IPS DF 6.9 (cell line): ENCODE measurements at regions not wholly inside any gene's neighbourhood (a gene's known extent, or its start where the extent isn't known, plus 50 kb on each side); places are given as distances from the start of the nearest gene placed in this dataset.

Experiments used
- DNase-seq: peaks from one replicate; pipeline ENCODE4 v3.0.0-alpha.2; 2013; ENCODE audit warnings: low read depth, low spot score
- H3K27ac ChIP-seq: one replicate; pipeline ENCODE4 v1.5.1; 2013; ENCODE audit warnings: low read length, control low read depth
- H3K27me3 ChIP-seq: 2 replicates; pipeline ENCODE4 v1.6.1; 2013; ENCODE audit warnings: mild to moderate bottlenecking, low read length; ENCODE audit not compliant: control insufficient read depth, insufficient read depth
- H3K36me3 ChIP-seq: 2 replicates; pipeline ENCODE4 v1.6.1; 2013; ENCODE audit warnings: low read length; ENCODE audit not compliant: control insufficient read depth, insufficient read depth
- H3K4me1 ChIP-seq: 2 replicates; pipeline ENCODE4 v1.6.1; 2013; ENCODE audit warnings: low read length; ENCODE audit not compliant: control insufficient read depth, insufficient read depth
- H3K4me3 ChIP-seq: 2 replicates; pipeline ENCODE4 v1.5.1; 2013; ENCODE audit warnings: mild to moderate bottlenecking, low read length
- H3K9me3 ChIP-seq: 2 replicates; pipeline ENCODE4 v1.6.1; 2013; ENCODE audit warnings: low read length, inconsistent platforms; ENCODE audit not compliant: control insufficient read depth, insufficient read depth
- WGBS: extraction: QIAGEN DNeasy Blood & Tissue Kit; methylation state at CpG from one replicate; pipeline ENCODE4 v1.1.7; 2013; ENCODE audit warnings: mixed read lengths, missing lambda C conversion rate; ENCODE audit not compliant: insufficient read length, insufficient coverage; 5-methylcytosine and 5-hydroxymethylcytosine counted together

DNA sequence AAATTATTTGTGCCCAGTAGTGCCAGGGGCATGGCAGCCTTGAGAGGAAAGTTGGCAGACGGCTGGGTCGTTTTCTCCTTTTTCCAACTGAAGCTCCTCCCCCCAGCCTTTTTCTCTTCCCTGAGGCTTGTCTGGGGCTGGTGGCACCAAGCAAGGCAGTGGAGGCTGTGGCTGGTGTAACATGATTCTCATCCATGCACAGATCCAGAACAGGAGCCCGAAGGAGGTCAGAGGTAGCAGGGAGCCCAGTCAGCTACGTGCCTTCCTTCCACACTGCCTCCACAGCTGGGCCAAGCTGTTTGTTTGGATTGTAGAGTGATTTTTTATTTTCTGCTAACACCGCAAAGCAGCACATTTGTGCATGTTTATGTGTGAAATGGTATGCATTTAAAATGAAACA lies 170.3 kb upstream of the MGAT5 start:
- Histone ChIP-seq H3K4me1 (peaks cover 5% of the 10 kb centered on the region), H3K4me3 (no peak overlapping the region), H3K36me3 (no peaks in the 10 kb centered on the region; the same call in 1 of the 2 replicates), H3K27me3 (0 out of 2 replicates have a peak, but pooled peaks cover 1% of the 10 kb centered on the region), H3K27ac (no peak overlapping the region), H3K9me3 (no peaks in the 10 kb centered on the region)
- WGBS = no CpG with 5 or more reads among the region's 5 CpGs
- DNase-seq = no peak

DNA sequence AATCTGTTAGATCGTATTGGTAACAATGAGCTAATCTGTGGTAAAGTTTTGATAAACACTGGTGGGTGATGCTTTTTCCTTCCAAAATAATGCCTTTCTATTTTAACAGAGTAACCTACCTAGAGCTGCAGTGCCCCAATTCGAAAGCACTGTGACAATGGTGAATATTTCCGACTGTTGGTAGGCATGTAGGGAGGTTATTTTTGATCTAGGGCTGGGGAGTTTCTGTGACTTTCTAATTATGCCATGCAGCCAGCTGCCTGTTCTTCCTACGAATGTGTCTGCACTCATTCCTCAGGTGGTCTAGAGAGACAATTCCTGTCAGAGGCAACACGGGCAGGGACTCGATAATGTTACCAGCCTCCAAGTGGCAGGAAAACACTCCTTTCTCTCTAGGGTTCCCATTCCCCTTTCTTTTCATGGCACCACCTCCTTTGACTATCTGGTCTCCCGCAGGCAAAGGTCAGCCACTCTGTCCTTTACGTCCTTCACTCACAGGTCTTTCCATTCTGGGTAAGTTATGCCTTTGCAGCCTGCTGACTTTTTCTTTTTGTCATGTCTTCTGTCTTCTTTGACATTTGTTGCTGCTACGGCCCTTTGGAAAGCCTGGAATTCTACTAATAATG lies 167.2 kb upstream of the MGAT5 start:
- no peak overlapping the region for H3K4me3 ChIP-seq
- WGBS = no CpG with 5 or more reads among the region's 9 CpGs
- peaks cover 2% of the 10 kb centered on the region; the same call in 1 of the 2 replicates for H3K4me1 ChIP-seq
- DNase-seq = no peak
- no peaks in the 10 kb centered on the region; the same call in 1 of the 2 replicates for H3K36me3 ChIP-seq
- 0 out of 2 replicates have a peak, but pooled peaks cover 1% of the 10 kb centered on the region for H3K27me3 ChIP-seq
- no peak overlapping the region for H3K27ac ChIP-seq
- no peaks in the 10 kb centered on the region for H3K9me3 ChIP-seq

DNA sequence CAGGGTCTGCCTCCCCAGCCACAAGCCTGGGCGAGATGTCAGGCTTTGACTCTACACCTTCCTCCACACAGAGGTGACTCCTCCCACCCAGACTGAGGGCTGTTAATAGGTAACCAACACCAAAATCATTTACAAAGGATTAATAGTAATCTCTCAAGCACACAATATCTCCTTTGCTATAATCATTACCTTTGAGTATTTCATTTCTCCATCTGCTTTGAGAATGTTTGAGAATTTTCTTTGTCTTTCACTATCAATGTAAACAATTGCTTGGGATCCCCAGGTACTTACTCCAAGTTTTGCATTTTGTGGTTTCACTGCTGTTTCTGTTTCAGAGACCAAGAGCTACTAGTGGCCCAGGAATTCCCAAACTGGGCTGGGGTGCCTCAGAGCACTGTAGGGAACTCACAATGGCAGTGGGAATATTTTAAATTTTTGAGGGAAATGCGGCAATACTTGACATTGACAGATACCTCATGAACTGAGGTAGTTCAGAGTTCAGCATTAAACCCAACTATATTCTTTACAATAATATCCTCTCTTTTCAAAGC lies 166.4 kb upstream of the MGAT5 start:
- Histone ChIP-seq H3K4me1 (peaks cover 2% of the 10 kb centered on the region; the same call in 1 of the 2 replicates), H3K4me3 (no peak overlapping the region), H3K36me3 (no peaks in the 10 kb centered on the region; the same call in 1 of the 2 replicates), H3K9me3 (no peaks in the 10 kb centered on the region), H3K27ac (no peak overlapping the region), H3K27me3 (0 out of 2 replicates have a peak, but pooled peaks cover 1% of the 10 kb centered on the region)
- no peak for DNase-seq
- WGBS = no CpG with 5 or more reads among the region's 2 CpGs

DNA sequence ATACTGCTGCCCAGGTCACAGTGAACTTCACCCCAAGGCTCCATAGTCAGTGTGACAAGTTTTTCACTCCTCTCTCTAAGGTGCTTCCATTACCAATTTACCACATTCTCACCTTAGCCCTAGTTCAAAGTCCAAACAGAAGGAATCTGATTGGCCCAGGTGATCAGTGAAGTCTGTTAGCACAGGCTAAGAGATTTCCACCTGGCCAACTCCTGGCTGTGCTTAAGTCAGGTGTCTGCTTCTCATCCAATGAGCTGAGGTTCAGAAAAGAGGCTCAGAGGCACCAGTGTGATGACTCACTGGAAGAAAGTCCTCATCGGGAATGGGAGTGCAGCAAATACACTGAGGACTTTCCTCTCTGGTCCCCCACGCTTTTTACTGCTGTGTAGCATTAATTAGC lies 164.4 kb upstream of the MGAT5 start:
- Histone ChIP-seq H3K27me3 (0 out of 2 replicates have a peak, but pooled peaks cover 1% of the 10 kb centered on the region), H3K4me1 (peaks cover 2% of the 10 kb centered on the region; the same call in 1 of the 2 replicates), H3K4me3 (no peak overlapping the region), H3K27ac (no peak overlapping the region), H3K36me3 (no peaks in the 10 kb centered on the region; the same call in 1 of the 2 replicates), H3K9me3 (no peaks in the 10 kb centered on the region)
- no peak for DNase-seq
- WGBS = no CpG with 5 or more reads among the region's 2 CpGs

DNA sequence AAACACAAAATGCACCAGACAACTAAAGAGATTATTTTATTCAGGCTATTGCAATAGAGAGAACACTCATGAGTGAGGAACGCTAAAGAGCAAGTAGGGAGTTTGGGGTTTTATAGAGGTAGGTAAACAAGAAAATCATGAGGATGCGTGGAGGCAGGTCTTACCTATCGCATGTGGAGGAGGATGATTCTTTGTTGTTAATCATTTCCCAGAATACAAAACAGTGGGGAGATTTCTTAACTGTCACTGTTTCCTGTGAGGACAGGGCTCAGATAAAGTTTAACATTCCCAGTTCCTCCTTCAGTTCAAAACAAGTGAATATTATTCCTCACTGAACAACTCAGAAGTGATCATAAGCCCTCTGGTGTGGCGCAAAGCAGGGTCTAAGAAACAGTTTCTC lies 156.1 kb upstream of the MGAT5 start:
- DNase-seq = no peak
- no CpG with 5 or more reads among the region's 4 CpGs for WGBS
- no peaks in the 10 kb centered on the region for H3K36me3 ChIP-seq
- H3K9me3 ChIP-seq = no peaks in the 10 kb centered on the region
- no peaks in the 10 kb centered on the region for H3K27me3 ChIP-seq
- no peak overlapping the region for H3K27ac ChIP-seq
- H3K4me3 ChIP-seq = no peak overlapping the region
- H3K4me1 ChIP-seq = 0 out of 2 replicates have a peak, but pooled peaks cover 1% of the 10 kb centered on the region

DNA sequence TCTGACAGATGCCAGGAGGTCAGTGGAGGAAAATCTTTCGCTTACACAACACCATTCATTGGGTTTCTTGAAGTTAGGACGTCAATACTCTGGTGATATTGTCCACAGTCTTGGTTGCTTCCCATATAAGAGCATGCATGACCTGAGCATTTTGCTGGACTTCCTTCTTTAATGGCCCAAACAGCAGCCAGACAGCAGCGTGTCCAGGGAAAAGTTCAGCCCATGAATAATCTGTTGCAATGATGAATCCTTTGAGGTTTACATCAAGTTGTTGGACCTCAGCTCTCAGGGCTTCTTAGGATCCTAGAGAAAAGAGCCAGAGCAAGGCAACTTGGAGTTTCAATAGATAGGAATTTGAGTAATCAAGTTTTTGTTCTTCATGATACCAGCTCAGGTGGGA lies 155.6 kb upstream of the MGAT5 start:
- Histone ChIP-seq H3K9me3 (no peaks in the 10 kb centered on the region), H3K4me1 (0 out of 2 replicates have a peak, but pooled peaks cover 1% of the 10 kb centered on the region), H3K27me3 (no peaks in the 10 kb centered on the region), H3K36me3 (no peaks in the 10 kb centered on the region), H3K4me3 (no peak overlapping the region), H3K27ac (no peak overlapping the region)
- no peak for DNase-seq
- no CpG with 5 or more reads among the region's 3 CpGs for WGBS

DNA sequence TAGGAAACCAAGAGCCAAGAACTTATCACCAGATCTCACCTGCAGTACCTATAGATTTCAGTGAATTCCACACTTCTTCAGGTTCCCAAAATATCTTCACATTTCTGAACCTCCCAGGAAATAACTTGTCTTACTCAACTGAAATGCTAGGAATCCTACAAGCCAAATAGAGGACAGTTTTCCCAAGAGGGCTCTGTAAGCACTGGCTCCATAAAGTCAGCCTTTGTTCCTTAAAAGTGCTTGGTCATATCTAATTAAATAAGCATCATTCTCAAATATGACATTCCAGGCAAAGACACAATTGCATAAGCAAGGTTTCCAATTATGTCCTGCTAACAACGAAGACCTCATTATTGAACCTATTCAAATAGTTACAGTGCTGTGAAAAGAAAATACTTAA lies 154.6 kb upstream of the MGAT5 start:
- no peak overlapping the region for H3K27ac ChIP-seq
- H3K4me3 ChIP-seq = no peak overlapping the region
- H3K4me1 ChIP-seq = 0 out of 2 replicates have a peak, but pooled peaks cover 1% of the 10 kb centered on the region
- no peaks in the 10 kb centered on the region for H3K9me3 ChIP-seq
- H3K36me3 ChIP-seq = no peaks in the 10 kb centered on the region
- H3K27me3 ChIP-seq = no peaks in the 10 kb centered on the region
- WGBS = no CpG with 5 or more reads among the region's 1 CpG
- DNase-seq = no peak

DNA sequence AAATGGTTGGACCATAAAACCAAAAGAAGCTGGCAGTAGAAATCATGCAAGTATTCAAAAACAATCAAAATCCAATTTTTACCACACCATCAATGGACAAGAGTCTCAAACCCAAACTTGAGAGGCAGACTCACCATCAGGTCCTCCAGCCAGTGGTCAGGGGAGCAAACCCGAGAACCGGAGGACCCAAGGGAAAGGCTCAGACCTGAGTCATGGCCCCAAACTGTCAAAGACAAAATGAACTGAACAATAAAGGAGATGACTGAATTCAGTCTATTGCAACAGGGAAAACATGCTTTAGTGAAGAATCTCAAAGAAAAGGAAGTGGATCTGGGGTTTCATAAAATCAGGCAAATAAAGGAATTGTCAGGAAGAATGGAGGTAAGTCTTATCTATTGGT lies 150.7 kb upstream of the MGAT5 start:
- Histone ChIP-seq H3K36me3 (no peaks in the 10 kb centered on the region), H3K4me1 (0 out of 2 replicates have a peak, but pooled peaks cover 1% of the 10 kb centered on the region), H3K4me3 (no peak overlapping the region), H3K27me3 (no peaks in the 10 kb centered on the region), H3K9me3 (no peaks in the 10 kb centered on the region), H3K27ac (no peak overlapping the region)
- WGBS = no CpG with 5 or more reads among the region's 2 CpGs
- no peak for DNase-seq

DNA sequence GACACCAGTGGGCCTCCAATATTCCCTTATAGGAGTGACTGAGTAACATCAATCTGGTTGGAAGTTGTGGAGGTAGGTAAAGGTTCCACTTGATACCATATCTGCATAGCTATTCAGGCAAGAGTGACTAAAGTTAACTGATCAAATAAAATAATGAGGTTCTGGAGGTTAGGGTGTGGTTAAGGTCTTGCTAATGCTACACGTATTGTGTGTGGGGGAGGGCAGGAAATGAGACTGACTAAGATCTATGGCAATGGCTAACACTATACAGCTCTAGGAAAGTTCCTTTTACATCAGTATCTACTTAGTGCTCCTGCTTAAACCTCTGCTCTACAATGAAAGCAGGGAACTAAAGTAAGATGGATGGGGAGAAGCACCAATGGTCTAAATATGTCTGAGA lies 149.1 kb upstream of the MGAT5 start:
- no peak for DNase-seq
- H3K4me1 ChIP-seq = no peaks in the 10 kb centered on the region
- H3K9me3 ChIP-seq = no peaks in the 10 kb centered on the region
- no CpG with 5 or more reads among the region's 1 CpG for WGBS
- no peak overlapping the region for H3K27ac ChIP-seq
- no peaks in the 10 kb centered on the region for H3K27me3 ChIP-seq
- no peak overlapping the region for H3K4me3 ChIP-seq
- no peaks in the 10 kb centered on the region for H3K36me3 ChIP-seq

DNA sequence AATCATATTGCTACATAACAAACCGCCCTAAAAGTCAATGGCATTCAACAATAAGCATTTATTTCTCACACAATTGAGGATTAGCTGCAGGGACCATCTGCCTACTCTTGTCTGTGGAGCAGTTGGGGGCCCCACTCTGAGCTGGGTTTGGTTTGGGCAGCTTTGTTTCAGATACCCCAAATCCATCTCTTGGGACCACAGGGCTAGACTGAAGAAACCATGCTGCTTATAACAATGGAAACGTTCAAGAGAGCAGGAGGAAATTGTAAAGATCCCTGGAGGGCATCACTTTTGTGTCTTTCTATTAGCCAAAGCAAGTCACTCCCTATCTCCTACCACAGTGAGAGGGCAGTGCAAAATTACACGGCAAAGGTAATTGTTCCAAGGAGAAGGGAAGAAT lies 146.5 kb upstream of the MGAT5 start:
- Histone ChIP-seq H3K36me3 (no peaks in the 10 kb centered on the region), H3K4me3 (no peak overlapping the region), H3K4me1 (no peaks in the 10 kb centered on the region), H3K9me3 (no peaks in the 10 kb centered on the region), H3K27ac (no peak overlapping the region), H3K27me3 (no peaks in the 10 kb centered on the region)
- WGBS = no CpG with 5 or more reads among the region's 3 CpGs
- DNase-seq = no peak

DNA sequence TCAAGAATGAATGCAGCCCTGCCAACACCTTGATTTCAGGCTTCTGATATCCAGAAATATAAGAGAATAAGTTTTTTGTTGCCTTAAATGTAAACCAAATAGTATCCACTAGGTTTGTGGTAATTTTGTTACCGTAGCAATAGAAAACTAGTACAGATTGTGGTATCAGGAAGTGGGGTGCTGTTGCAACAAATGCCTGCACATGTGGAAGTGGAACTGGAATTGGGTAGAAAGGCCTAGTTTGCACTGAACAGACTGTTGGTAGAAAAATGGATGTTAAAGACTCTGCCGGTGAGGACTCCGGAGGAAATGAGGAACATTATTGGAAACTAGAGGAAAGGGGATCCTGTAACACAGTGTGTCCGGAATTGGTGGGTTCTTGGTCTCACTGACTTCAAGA lies 145.8 kb upstream of the MGAT5 start:
- Histone ChIP-seq H3K36me3 (no peaks in the 10 kb centered on the region), H3K4me3 (no peak overlapping the region), H3K4me1 (no peaks in the 10 kb centered on the region), H3K27ac (no peak overlapping the region), H3K27me3 (no peaks in the 10 kb centered on the region), H3K9me3 (no peaks in the 10 kb centered on the region)
- no CpG with 5 or more reads among the region's 4 CpGs for WGBS
- no peak for DNase-seq
